GM12892 (cell line): ENCODE measurements at regions not wholly inside any gene's neighbourhood (a gene's known extent, or its start where the extent isn't known, plus 50 kb on each side); places are given as distances from the start of the nearest gene placed in this dataset.
"Not testable (repeated sequence)": the region's sequence is repeated elsewhere in the genome, so short reads cannot be mapped to it uniquely, and the experiment has no call there.

Experiments
- POLR2A ChIP-seq: IDR thresholded peaks from 2 replicates; pipeline ENCODE4 v1.6.1; 2011; ENCODE audit warnings: low read depth, low read length, control low read depth
- POLR2AphosphoS5 ChIP-seq: IDR thresholded peaks from 2 replicates; pipeline ENCODE4 v1.6.1; 2011; ENCODE audit warnings: low read depth, low read length, control low read depth
- TAF1 ChIP-seq: IDR thresholded peaks from 2 replicates; pipeline ENCODE4 v1.6.1; 2011; ENCODE audit warnings: low read depth, mild to moderate bottlenecking, control low read depth, low read length, borderline replicate concordance

DNA sequence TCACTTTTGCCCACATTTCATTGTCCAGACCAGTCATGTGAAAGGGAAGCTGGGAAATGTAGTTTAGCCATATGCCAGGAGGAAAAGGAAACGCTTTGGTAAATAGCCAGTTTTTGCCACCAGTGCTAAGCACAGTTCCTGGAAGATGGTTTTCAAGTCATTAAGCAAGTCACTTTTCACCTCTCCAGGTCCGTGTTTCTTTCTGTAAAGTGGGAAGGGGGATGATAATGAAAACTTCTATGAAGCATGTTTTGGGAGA lies 96.6 kb upstream of the TPTE start:
- not testable (repeated sequence) for TF ChIP-seq POLR2AphosphoS5, TAF1, POLR2A
